Heart left ventricle (tissue), 16 donors: ENCODE measurements at regions not wholly inside any gene's neighbourhood (a gene's known extent, or its start where the extent isn't known, plus 50 kb on each side); places are given as distances from the start of the nearest gene placed in this dataset.

Experiments
- ATAC-seq, 4 donors: fragments of 200-7000 bp; cut with Tn5 transposase; one replicate each; pipeline ENCODE4 v1.9.1; 2020 to 2022; ENCODE audit warnings: moderate library complexity in 4 of 4, mild to moderate bottlenecking in 3 of 4, moderate number of reproducible peaks in 1 of 4
- DNase-seq, 5 donors: peaks; one replicate each; pipeline ENCODE4 v3.0.0-alpha.2; 2020
- H3K27ac ChIP-seq, 12 donors: fragments of 200-600 bp; sonication (generic) in 4 of 12; one replicate each; pipeline versions ENCODE4 v1.5.0 to v1.8.0; 2016 to 2022; ENCODE audit warnings: mild to moderate bottlenecking in 2 of 12
- H3K27me3 ChIP-seq, 9 donors: fragments of 200-600 bp; sonication (generic) in 2 of 9; one replicate each; pipeline versions ENCODE4 v1.5.1 to v1.8.0; 2016 to 2022; ENCODE audit warnings: mild to moderate bottlenecking in 3 of 9
- H3K36me3 ChIP-seq, 9 donors: fragments of 200-600 bp; sonication (generic) in 2 of 9; one replicate each; pipeline versions ENCODE4 v1.5.0 to v1.8.0; 2018 to 2022; ENCODE audit warnings: mild to moderate bottlenecking in 2 of 9
- H3K4me1 ChIP-seq, 12 donors: fragments of 200-600 bp; sonication (generic) in 4 of 12; one replicate each; pipeline versions ENCODE4 v1.5.0 to v1.8.0; 2016 to 2022; ENCODE audit warnings: mild to moderate bottlenecking in 3 of 12
- H3K4me3 ChIP-seq, 12 donors: fragments of 200-600 bp; sonication (generic) in 4 of 12; one replicate each; pipeline versions ENCODE4 v1.5.0 to v1.8.0; 2017 to 2022; ENCODE audit warnings: mild to moderate bottlenecking in 9 of 12, moderate library complexity in 4 of 12
- H3K9me3 ChIP-seq, 12 donors: fragments of 200-600 bp; sonication (generic) in 4 of 12; one replicate each; pipeline versions ENCODE4 v1.5.0 to v1.8.0; 2016 to 2022; ENCODE audit warnings: mild to moderate bottlenecking in 1 of 12
- POLR2A ChIP-seq, 2 donors: fragments of 450-650 bp; IDR thresholded peaks; one replicate each; pipeline ENCODE4 v1.6.1; 2017; ENCODE audit warnings: antibody characterized with exemption in 2 of 2, mild to moderate bottlenecking in 2 of 2, moderate library complexity in 2 of 2
- WGBS, 4 donors: extraction: QIAGEN DNeasy Blood & Tissue Kit in 2 of 4; methylation state at CpG; one replicate each; pipeline versions ENCODE4 v1.1.5 to v1.1.7; 2013 to 2018; 5-methylcytosine and 5-hydroxymethylcytosine counted together
- intact Hi-C, 10 donors: fragments of 100-400 bp; cut with DNase I; formaldehyde crosslinking; loops; one replicate each; pipeline versions ENCODE4 v1.11.1 to v1.14.2; 2022
- TF ChIP-seq, protein P1 (sequence below), 12 donors: fragments of 200-600 bp; sonication (generic) in 4 of 12; IDR thresholded peaks; one replicate each; pipeline versions ENCODE4 v1.5.0 to v1.8.0; 2018 to 2022; ENCODE audit warnings: antibody characterized with exemption in 12 of 12, mild to moderate bottlenecking in 5 of 12
- donor health status: ischemic (EF 13 %, LVEDD 7.1; RV severe dilation, severe dysfunction).
- donor health status: healthy with polysubstance abuse.
- donor health status: DM: no; HTN: yes; CAD: no.
- donor health status: DM: no; HTN: no; CAD: no.
- donor health status: ischemic (EF 25% LVEDD 6.9; RV normal size, moderate dysfunction).
- donor health status: ischemic (EF 25% LVEDD 5.7; RV mildly dilated, moderate dysfunction).
- donor health status: healthy.
- donor health status: DM: yes; HTN: yes; CAD: no.
- donor health status: ischemic (EF 35%, LVEDD 5.7; RV mildly dilated, moderate dysfunction).
- donor health status: nonischemic (EF 11% LVEDD 7.7; RV severe dilation, severe dysfunction).
- donor health status: DM: yes; HTN: yes; CAD: no.
- donor health status: PGD.
- donor health status: ischemic (EF 29% LVEDD 5.4; RV normal size, mild dysfunction).
- donor health status: nonischemic (EF 23%, LVEDD 6.1; RV moderate dilation, normal function).

DNA sequence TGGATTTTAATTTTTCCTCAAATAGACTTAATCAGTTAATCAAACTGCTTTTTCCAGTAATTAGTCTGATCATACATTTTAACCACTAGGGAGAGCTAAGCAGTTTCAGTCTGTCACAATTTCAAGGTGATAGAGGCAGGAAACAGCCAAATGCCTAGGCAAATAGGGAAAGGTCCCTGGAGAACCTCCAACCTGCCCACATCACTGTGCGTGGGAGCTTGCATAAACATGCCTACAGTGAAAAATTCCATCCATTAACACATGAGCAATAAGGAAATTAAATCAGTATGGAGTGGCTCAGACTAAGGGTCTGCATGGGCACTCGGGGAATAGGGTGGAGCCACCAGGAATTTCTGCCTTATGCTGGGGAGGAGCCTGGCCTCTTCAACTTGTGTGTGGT, 74.6 kb downstream of the AASDHPPT start:
- H3K36me3 ChIP-seq: no peaks in the 10 kb centered on the region
- peaks cover 0 to 8% (median 0%) of the 10 kb centered on the region in 12 donors for H3K9me3 ChIP-seq
- TF ChIP-seq, protein P1, sequence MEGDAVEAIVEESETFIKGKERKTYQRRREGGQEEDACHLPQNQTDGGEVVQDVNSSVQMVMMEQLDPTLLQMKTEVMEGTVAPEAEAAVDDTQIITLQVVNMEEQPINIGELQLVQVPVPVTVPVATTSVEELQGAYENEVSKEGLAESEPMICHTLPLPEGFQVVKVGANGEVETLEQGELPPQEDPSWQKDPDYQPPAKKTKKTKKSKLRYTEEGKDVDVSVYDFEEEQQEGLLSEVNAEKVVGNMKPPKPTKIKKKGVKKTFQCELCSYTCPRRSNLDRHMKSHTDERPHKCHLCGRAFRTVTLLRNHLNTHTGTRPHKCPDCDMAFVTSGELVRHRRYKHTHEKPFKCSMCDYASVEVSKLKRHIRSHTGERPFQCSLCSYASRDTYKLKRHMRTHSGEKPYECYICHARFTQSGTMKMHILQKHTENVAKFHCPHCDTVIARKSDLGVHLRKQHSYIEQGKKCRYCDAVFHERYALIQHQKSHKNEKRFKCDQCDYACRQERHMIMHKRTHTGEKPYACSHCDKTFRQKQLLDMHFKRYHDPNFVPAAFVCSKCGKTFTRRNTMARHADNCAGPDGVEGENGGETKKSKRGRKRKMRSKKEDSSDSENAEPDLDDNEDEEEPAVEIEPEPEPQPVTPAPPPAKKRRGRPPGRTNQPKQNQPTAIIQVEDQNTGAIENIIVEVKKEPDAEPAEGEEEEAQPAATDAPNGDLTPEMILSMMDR (IDR thresholded peaks at IDR 0.05): no peak
- TF ChIP-seq POLR2A (IDR thresholded peaks at IDR 0.05): no peak
- H3K4me3 ChIP-seq: no peak overlapping the region
- H3K27ac ChIP-seq: no peak overlapping the region
- ATAC-seq (no peak), DNase-seq (no peak)
- 35 to 60% (median 45%) methylated on average over 2 of the region's 2 CpGs for WGBS, 4 donors
- intact Hi-C loops: no loop called here
- peaks cover 0 to 3% (median 0%) of the 10 kb centered on the region in 9 donors for H3K27me3 ChIP-seq
- H3K4me1 ChIP-seq: no peaks in the 10 kb centered on the region

DNA sequence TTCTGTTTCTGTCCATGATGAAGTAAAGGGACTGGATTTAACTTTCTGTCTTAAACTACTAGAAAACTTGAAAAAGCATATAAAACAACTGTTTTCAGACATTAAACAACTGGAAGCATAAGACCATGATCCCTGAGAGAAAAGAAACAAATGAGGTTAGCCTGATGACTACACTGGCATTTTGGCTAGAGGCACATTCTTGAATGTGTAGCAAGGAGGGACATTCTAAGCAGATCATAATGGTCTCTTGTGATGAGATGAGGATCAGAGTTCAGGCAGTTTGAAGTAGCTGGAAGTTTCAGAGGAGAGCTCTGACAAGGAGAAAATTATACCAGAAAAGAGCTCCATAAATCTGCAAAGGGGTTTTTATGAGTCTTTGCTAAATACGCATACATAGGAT, 75.4 kb downstream of the AASDHPPT start:
- Histone ChIP-seq H3K27ac (no peak overlapping the region), H3K4me1 (no peaks in the 10 kb centered on the region), H3K9me3 (no peaks in the 10 kb centered on the region), H3K36me3 (no peaks in the 10 kb centered on the region), H3K27me3 (peaks cover 0 to 3% (median 0%) of the 10 kb centered on the region in 9 donors), H3K4me3 (no peak overlapping the region)
- TF ChIP-seq, protein P1 (IDR thresholded peaks at IDR 0.05): no peak
- TF ChIP-seq POLR2A (IDR thresholded peaks at IDR 0.05): no peak
- DNase-seq (no peak), ATAC-seq (no peak)
- intact Hi-C loops: no loop called here
- 0 to 4% (median 2%) methylated on average over 1 of the region's 1 CpG for WGBS, 4 donors

DNA sequence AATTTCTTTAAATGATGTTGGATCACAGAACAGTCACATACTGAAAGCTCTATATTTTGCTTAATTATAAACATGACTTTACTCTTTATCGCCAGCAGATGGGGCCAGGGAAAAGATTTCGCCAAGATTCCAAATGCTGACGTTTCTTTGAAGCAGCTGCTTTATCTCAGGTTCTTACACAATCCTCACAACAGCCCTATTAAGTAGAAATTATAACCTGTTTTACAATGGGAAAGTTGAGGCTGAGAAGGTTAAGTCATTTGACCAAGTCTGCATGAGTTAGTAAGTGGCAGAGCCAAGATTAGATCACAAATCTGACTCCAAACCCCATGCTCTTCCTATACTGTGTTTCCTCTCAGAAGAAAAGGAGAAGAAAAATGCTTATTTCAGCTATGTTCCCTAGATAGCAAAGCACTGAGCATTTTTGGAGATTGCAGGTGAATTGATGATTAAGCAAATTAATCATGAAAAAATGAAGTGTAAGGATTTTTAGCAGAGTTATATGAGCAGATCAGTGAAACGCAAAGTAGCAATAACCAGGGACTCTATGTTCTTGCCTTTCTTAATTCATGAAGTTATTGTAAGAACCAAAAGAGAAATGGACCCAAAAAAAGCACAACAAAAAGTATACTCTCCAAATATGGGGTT, 79.0 kb downstream of the AASDHPPT start:
- H3K27me3 ChIP-seq: peaks cover 0 to 3% (median 0%) of the 10 kb centered on the region in 9 donors
- peaks cover 0 to 4% (median 0%) of the 10 kb centered on the region in 12 donors for H3K9me3 ChIP-seq
- H3K27ac ChIP-seq: no peak overlapping the region
- intact Hi-C loops: no loop called here
- DNase-seq (no peak), ATAC-seq (no peak)
- no peaks in the 10 kb centered on the region for H3K36me3 ChIP-seq
- TF ChIP-seq, protein P1 (IDR thresholded peaks at IDR 0.05): peak in 10 of 12 donors; percentile 2 to 52 (median 30)
- no peak for TF ChIP-seq POLR2A (IDR thresholded peaks at IDR 0.05)
- H3K4me3 ChIP-seq: no peak overlapping the region
- 24 to 27% (median 25%) methylated on average over 4 of the region's 4 CpGs for WGBS, 4 donors
- H3K4me1 ChIP-seq: no peaks in the 10 kb centered on the region

DNA sequence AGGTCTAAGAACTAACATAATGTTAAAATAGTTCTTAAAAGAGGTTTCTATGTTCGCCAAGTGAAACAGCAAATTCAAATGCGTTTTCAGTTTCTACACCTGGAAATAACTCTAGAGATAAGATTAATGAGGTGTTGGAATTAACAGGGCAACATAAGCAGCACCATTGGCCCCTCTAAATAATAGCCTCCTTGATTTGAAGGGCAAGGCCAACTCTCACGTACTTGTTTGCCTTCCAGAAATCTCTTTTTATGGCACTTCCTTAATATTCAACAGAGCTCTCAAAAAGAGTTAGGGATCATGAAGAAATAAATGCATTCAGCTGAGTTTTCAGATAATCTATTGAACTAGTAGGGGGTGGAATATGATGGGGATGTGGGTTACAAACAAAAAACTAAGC, 80.9 kb downstream of the AASDHPPT start:
- ATAC-seq (no peak), DNase-seq (no peak)
- H3K36me3 ChIP-seq: no peaks in the 10 kb centered on the region
- no peaks in the 10 kb centered on the region for H3K27me3 ChIP-seq
- intact Hi-C loops: no loop called here
- H3K4me3 ChIP-seq: no peak overlapping the region
- H3K9me3 ChIP-seq: peaks cover 0 to 9% (median 0%) of the 10 kb centered on the region in 12 donors
- TF ChIP-seq, protein P1 (IDR thresholded peaks at IDR 0.05): no peak
- no peak for TF ChIP-seq POLR2A (IDR thresholded peaks at IDR 0.05)
- no peaks in the 10 kb centered on the region for H3K4me1 ChIP-seq
- WGBS, 4 donors: 49 to 61% (median 52%) methylated on average over 3 of the region's 3 CpGs
- no peak overlapping the region for H3K27ac ChIP-seq
